SK-N-SH (cell line): ENCODE measurements at regions not wholly inside any gene's neighbourhood (a gene's known extent, or its start where the extent isn't known, plus 50 kb on each side); places are given as distances from the start of the nearest gene placed in this dataset.

Experiments used
- CTCF ChIP-seq: fragments of 200-600 bp; sonication (generic); IDR thresholded peaks from 2 replicates; pipeline ENCODE4 v1.6.1; 2017; ENCODE audit warnings: antibody characterized with exemption, mild to moderate bottlenecking, moderate library complexity
- ELF1 ChIP-seq: IDR thresholded peaks from 2 replicates; pipeline ENCODE4 v1.4.0; 2012
- EP300 ChIP-seq, 2 experiments: IDR thresholded peaks; 2 replicates each; pipeline versions ENCODE4 v1.4.0 to v1.6.1; 2012; ENCODE audit warnings: borderline replicate concordance in 1 of 2, low read depth in 1 of 2, low read length in 1 of 2
- FOSL2 ChIP-seq: IDR thresholded peaks from 2 replicates; pipeline ENCODE4 v1.4.0; 2012; ENCODE audit warnings: low read depth, mild to moderate bottlenecking, moderate library complexity, borderline replicate concordance
- FOXM1 ChIP-seq: IDR thresholded peaks from 2 replicates; pipeline ENCODE4 v1.4.0; 2012; ENCODE audit warnings: low read depth, mild to moderate bottlenecking
- GABPA ChIP-seq: IDR thresholded peaks from 2 replicates; pipeline ENCODE4 v1.4.0; 2012; ENCODE audit warnings: low read depth, mild to moderate bottlenecking
- IRF3 ChIP-seq: fragments of 150-350 bp; IDR thresholded peaks from 2 replicates; pipeline ENCODE4 v1.6.1; 2016; ENCODE audit warnings: mild to moderate bottlenecking, low read depth, low read length
- JUND ChIP-seq: IDR thresholded peaks from 2 replicates; pipeline ENCODE4 v1.4.0; 2012
- NRF1 ChIP-seq: IDR thresholded peaks from 2 replicates; pipeline ENCODE4 v1.6.1; 2012; ENCODE audit warnings: low read depth, mild to moderate bottlenecking, low read length
- PBX3 ChIP-seq: IDR thresholded peaks from 2 replicates; pipeline ENCODE4; 2012
- POLR2AphosphoS5 ChIP-seq: IDR thresholded peaks from 2 replicates; pipeline ENCODE4 v1.6.1; 2012; ENCODE audit warnings: low read depth, low read length
- RAD21 ChIP-seq: IDR thresholded peaks from 2 replicates; pipeline ENCODE4 v1.6.1; 2012; ENCODE audit warnings: mild to moderate bottlenecking, low read length
- REST ChIP-seq: IDR thresholded peaks from 2 replicates; pipeline ENCODE4 v1.6.1; 2012; ENCODE audit warnings: mild to moderate bottlenecking, low read depth, low read length, moderate library complexity
- RFX5 ChIP-seq: IDR thresholded peaks from 2 replicates; pipeline ENCODE4 v1.6.1; 2012; ENCODE audit warnings: mild to moderate bottlenecking, improper control_type of control experiment, low read length
- SIN3A ChIP-seq: IDR thresholded peaks from 2 replicates; pipeline ENCODE4 v1.6.1; 2012; ENCODE audit warnings: low read depth, mild to moderate bottlenecking, low read length, moderate library complexity, borderline replicate concordance
- TAF1 ChIP-seq: IDR thresholded peaks from 2 replicates; pipeline ENCODE4 v1.6.1; 2012; ENCODE audit warnings: low read depth, mild to moderate bottlenecking, low read length, moderate library complexity, borderline replicate concordance
- TCF12 ChIP-seq: IDR thresholded peaks from 2 replicates; pipeline ENCODE4 v1.4.0; 2012

- no peak for TF ChIP-seq IRF3
- no peak for TF ChIP-seq REST
- TF ChIP-seq TCF12: peak; percentile 52
- TF ChIP-seq GABPA: no peak
- TF ChIP-seq PBX3: no peak
- no peak; the same call in none of the 2 replicates for TF ChIP-seq JUND
- no peak for TF ChIP-seq SIN3A
- no peak for TF ChIP-seq TAF1
- no peak for TF ChIP-seq POLR2AphosphoS5
- peak; percentile 69 for TF ChIP-seq FOSL2
- TF ChIP-seq ELF1: no peak
- TF ChIP-seq FOXM1: no peak
- TF ChIP-seq NRF1: no peak
- no peak for TF ChIP-seq CTCF
- peak in 1 of 2 experiments; percentile 28; a peak in 1 of 4 replicates for TF ChIP-seq EP300 (IDR thresholded peaks at IDR 0.05; ENCODE audit: borderline replicate concordance in 1 of 2, low read depth in 1 of 2, low read length in 1 of 2)
- TF ChIP-seq RFX5: no peak
- no peak for TF ChIP-seq RAD21
- TF ChIP-seq, all 33 proteins: peak for 4
Observed at GRCh38 chr2:18436503-18437005, 123.9 kb downstream of the RDH14 start (continued).
